Kidney epithelial cell (primary cell): ENCODE measurements at regions not wholly inside any gene's neighbourhood (a gene's known extent, or its start where the extent isn't known, plus 50 kb on each side); places are given as distances from the start of the nearest gene placed in this dataset.

Experiments used
- DNase-seq: peaks from one replicate; pipeline ENCODE4 v3.0.0-alpha.2; 2010; ENCODE audit warnings: low read depth
- H3K27me3 ChIP-seq: 2 replicates; pipeline ENCODE4 v1.6.0; 2011; ENCODE audit warnings: low read length; ENCODE audit not compliant: control insufficient read depth, insufficient read depth
- H3K36me3 ChIP-seq: 2 replicates; pipeline ENCODE4 v1.5.1; 2011; ENCODE audit warnings: low read length; ENCODE audit not compliant: control insufficient read depth, insufficient read depth
- H3K4me3 ChIP-seq: 2 replicates; pipeline ENCODE4 v1.5.1; 2011; ENCODE audit warnings: low read depth, mild to moderate bottlenecking, control low read depth, low read length
- CTCF ChIP-seq: IDR thresholded peaks from 2 replicates; pipeline ENCODE4 v1.5.1; 2011; ENCODE audit warnings: mild to moderate bottlenecking, moderate library complexity, low read length, control low read depth, inconsistent platforms; ENCODE audit not compliant: insufficient read depth, poor library complexity, severe bottlenecking

- DNase-seq: no peak
- no peaks in the 10 kb centered on the region for H3K36me3 ChIP-seq
- H3K27me3 ChIP-seq: no peaks in the 10 kb centered on the region
- no peak for TF ChIP-seq CTCF
- H3K4me3 ChIP-seq: no peak overlapping the region
Observed at GRCh38 chr5:86735370-86735769, 117.6 kb downstream of the COX7C start.

- no peak for TF ChIP-seq CTCF
- no peaks in the 10 kb centered on the region for H3K27me3 ChIP-seq
- no peaks in the 10 kb centered on the region for H3K36me3 ChIP-seq
- no peak overlapping the region for H3K4me3 ChIP-seq
- DNase-seq: no peak
Observed at GRCh38 chr5:86737579-86737978, 119.8 kb downstream of the COX7C start.

- Histone ChIP-seq H3K36me3 (no peaks in the 10 kb centered on the region), H3K4me3 (no peak overlapping the region), H3K27me3 (no peaks in the 10 kb centered on the region)
- no peak for DNase-seq
- no peak for TF ChIP-seq CTCF
Observed at GRCh38 chr5:86748538-86749105, 130.9 kb downstream of the COX7C start.

GRCh38 chr5:86749841-86750240, 132.1 kb downstream of the COX7C start:
- no peak for TF ChIP-seq CTCF
- no peak for DNase-seq
- H3K4me3 ChIP-seq: no peak overlapping the region
- H3K36me3 ChIP-seq: no peaks in the 10 kb centered on the region
- no peaks in the 10 kb centered on the region for H3K27me3 ChIP-seq

GRCh38 chr5:86756839-86757238, 139.1 kb downstream of the COX7C start:
- no peaks in the 10 kb centered on the region for H3K27me3 ChIP-seq
- H3K36me3 ChIP-seq: no peaks in the 10 kb centered on the region
- no peak for DNase-seq
- TF ChIP-seq CTCF: no peak
- no peak overlapping the region for H3K4me3 ChIP-seq

- no peak overlapping the region for H3K4me3 ChIP-seq
- no peaks in the 10 kb centered on the region for H3K36me3 ChIP-seq
- no peaks in the 10 kb centered on the region for H3K27me3 ChIP-seq
- no peak for TF ChIP-seq CTCF
- DNase-seq: no peak
Observed at GRCh38 chr5:86757824-86758223, 140.1 kb downstream of the COX7C start.
